SH-SY5Y (cell line): ENCODE measurements at regions not wholly inside any gene's neighbourhood (a gene's known extent, or its start where the extent isn't known, plus 50 kb on each side); places are given as distances from the start of the nearest gene placed in this dataset.

ENCODE experiments used
- GATA2 ChIP-seq: IDR thresholded peaks from 2 replicates; pipeline ENCODE4 v1.6.1; 2011; ENCODE audit warnings: mild to moderate bottlenecking, low read depth, low read length
- GATA3 ChIP-seq: IDR thresholded peaks from 2 replicates; pipeline ENCODE4 v1.6.1; 2011; ENCODE audit warnings: low read depth, mild to moderate bottlenecking, low read length, moderate library complexity

GRCh38 chr11:70594031-70594430, 195.7 kb downstream of the CTTN start:
- no peak for TF ChIP-seq GATA2
- TF ChIP-seq GATA3 = no peak
